ENCODE measurements at regions not wholly inside any gene's neighbourhood (a gene's known extent, or its start where the extent isn't known, plus 50 kb on each side); places are given as distances from the start of the nearest gene placed in this dataset.
"Not testable (repeated sequence)": the region's sequence is repeated elsewhere in the genome, so short reads cannot be mapped to it uniquely, and the experiment has no call there.

DNA sequence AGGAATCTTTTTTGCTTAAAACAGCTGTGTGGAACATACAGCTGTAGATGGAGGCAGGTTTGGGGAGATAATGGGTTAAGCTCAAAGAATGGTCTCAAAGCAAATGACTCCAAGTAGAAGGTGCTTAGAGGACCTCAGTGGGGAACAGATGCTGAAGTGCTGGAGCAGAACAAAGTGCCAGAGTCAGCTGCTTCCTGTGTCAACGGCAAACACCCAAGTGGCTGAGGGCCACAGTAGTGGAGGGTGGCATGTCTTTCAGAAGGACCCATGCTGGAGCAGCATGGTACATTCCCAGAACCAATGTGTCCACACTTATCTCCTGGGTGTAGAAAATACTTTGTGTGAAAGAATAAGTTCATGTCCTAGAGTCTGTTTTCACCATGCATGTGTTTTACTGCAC, 197.5 kb downstream of the CCNG2 start:
- Histone ChIP-seq H3K4me2 (no peak overlapping the region), H2AFZ (ENCODE audit: low read depth) (no peak overlapping the region), H4K20me1 (ENCODE audit: insufficient read depth) (no peaks in the 10 kb centered on the region), H3K36me3 (ENCODE audit: insufficient read depth) (no peaks in the 10 kb centered on the region), H3K27ac (no peak overlapping the region), H3K4me1 (ENCODE audit: low read depth, poor library complexity, severe bottlenecking) (peaks cover 31% of the 10 kb centered on the region), H3K9ac (no peak overlapping the region), H3K27me3 (ENCODE audit: insufficient read depth, low read depth) (no peaks in the 10 kb centered on the region), H3K79me2 (ENCODE audit: insufficient read depth, low read depth) (no peaks in the 10 kb centered on the region), H3K4me3 (IDR thresholded peaks at IDR 0.05; ENCODE audit: insufficient read depth, low read depth, low read length) (no peak overlapping the region)
- TF ChIP-seq, protein P1, sequence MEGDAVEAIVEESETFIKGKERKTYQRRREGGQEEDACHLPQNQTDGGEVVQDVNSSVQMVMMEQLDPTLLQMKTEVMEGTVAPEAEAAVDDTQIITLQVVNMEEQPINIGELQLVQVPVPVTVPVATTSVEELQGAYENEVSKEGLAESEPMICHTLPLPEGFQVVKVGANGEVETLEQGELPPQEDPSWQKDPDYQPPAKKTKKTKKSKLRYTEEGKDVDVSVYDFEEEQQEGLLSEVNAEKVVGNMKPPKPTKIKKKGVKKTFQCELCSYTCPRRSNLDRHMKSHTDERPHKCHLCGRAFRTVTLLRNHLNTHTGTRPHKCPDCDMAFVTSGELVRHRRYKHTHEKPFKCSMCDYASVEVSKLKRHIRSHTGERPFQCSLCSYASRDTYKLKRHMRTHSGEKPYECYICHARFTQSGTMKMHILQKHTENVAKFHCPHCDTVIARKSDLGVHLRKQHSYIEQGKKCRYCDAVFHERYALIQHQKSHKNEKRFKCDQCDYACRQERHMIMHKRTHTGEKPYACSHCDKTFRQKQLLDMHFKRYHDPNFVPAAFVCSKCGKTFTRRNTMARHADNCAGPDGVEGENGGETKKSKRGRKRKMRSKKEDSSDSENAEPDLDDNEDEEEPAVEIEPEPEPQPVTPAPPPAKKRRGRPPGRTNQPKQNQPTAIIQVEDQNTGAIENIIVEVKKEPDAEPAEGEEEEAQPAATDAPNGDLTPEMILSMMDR (conservative IDR thresholded peaks at IDR 0.05; ENCODE audit: low read depth, low read length): no peak

DNA sequence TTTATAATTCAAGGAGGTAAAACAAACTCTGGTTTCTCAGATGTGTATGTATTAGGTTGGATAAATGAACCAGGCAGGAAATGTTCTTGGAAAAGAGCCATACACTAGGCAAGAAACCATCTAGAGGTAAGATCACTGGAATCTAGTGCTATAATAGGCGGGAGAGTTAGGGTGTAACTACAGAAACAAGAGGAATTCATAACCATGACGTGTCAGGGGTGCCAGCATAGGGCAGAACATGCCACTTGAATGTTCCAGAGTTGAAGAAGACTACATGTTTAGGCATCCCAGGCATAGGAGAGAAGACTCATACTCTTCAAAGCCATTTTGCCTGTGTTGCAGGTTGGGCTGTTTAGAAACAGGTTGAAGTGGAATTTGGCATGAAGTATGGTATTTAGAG, 198.7 kb downstream of the CCNG2 start:
- Histone ChIP-seq H3K27me3 (ENCODE audit: insufficient read depth, low read depth) (no peaks in the 10 kb centered on the region), H3K4me2 (no peak overlapping the region), H3K79me2 (ENCODE audit: insufficient read depth, low read depth) (no peaks in the 10 kb centered on the region), H3K4me3 (IDR thresholded peaks at IDR 0.05; ENCODE audit: insufficient read depth, low read depth, low read length) (no peak overlapping the region), H3K27ac (no peak overlapping the region), H3K4me1 (ENCODE audit: low read depth, poor library complexity, severe bottlenecking) (peaks cover 19% of the 10 kb centered on the region), H4K20me1 (ENCODE audit: insufficient read depth) (no peaks in the 10 kb centered on the region), H3K36me3 (ENCODE audit: insufficient read depth) (no peaks in the 10 kb centered on the region), H3K9ac (no peak overlapping the region), H2AFZ (ENCODE audit: low read depth) (no peak overlapping the region)
- TF ChIP-seq, protein P1 (conservative IDR thresholded peaks at IDR 0.05; ENCODE audit: low read depth, low read length): no peak

DNA sequence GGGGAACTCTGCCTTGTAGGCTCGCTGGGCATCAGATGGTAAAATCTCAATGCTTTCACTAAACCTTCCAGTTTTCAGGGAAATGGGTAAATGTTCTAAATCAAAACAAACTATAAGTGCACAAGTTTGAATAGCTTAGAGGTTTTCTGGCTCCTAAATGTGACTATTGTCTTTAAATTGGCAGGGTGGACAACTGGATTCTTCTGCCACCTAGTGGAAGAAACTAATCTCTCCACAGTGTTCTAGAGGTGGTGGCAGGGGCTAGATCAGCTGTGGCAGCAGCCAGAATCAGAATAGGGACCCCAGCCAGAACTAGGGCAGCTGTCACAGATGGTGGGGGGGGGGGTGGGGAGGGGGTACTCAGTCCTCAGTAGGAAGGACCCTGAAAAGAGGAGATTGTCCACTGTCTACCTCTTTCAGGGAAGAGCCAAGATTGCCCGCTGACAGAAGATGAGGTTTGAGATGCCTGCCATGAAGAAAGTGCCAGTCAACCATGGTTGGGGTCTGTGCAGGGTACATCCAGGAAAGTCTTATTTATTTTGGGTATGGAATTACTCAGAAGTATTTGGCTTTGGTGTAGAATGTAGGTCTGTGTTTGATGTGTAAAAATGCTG, 201.4 kb downstream of the CCNG2 start:
- no peak overlapping the region for H3K4me2 ChIP-seq
- H2AFZ ChIP-seq (ENCODE audit: low read depth): no peak overlapping the region
- H4K20me1 ChIP-seq (ENCODE audit: insufficient read depth): no peaks in the 10 kb centered on the region
- no peaks in the 10 kb centered on the region for H3K4me1 ChIP-seq (ENCODE audit: low read depth, poor library complexity, severe bottlenecking)
- TF ChIP-seq, protein P1 (conservative IDR thresholded peaks at IDR 0.05; ENCODE audit: low read depth, low read length): peak; percentile 89
- no peak overlapping the region for H3K9ac ChIP-seq
- H3K79me2 ChIP-seq (ENCODE audit: insufficient read depth, low read depth): no peaks in the 10 kb centered on the region
- H3K36me3 ChIP-seq (ENCODE audit: insufficient read depth): no peaks in the 10 kb centered on the region
- no peak overlapping the region for H3K27ac ChIP-seq
- no peak overlapping the region for H3K4me3 ChIP-seq (IDR thresholded peaks at IDR 0.05; ENCODE audit: insufficient read depth, low read depth, low read length)
- no peaks in the 10 kb centered on the region for H3K27me3 ChIP-seq (ENCODE audit: insufficient read depth, low read depth)

DNA sequence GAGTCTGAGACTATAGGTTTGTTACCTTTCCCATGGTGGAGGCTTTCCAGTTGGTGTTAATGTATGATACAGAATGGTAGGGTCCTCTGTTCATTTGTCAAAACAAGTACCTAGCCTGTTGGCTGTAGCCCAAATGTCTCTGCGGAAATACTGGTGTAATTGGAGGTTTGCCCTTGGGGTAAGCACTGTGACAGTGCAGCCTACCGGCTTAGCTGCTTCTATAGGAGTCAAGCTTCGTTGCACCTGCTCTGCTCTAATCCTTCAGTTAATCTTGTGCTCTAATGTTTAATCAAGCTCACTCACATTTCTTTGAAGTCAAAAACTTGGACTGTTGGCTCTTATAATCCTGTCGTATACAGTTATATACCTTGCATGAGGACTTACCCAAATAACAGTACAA, 203.4 kb downstream of the CCNG2 start:
- Histone ChIP-seq H3K79me2 (ENCODE audit: insufficient read depth, low read depth) (no peaks in the 10 kb centered on the region), H3K27me3 (ENCODE audit: insufficient read depth, low read depth) (no peaks in the 10 kb centered on the region), H3K9ac (no peak overlapping the region), H2AFZ (ENCODE audit: low read depth) (no peak overlapping the region), H3K4me2 (no peak overlapping the region), H3K4me3 (IDR thresholded peaks at IDR 0.05; ENCODE audit: insufficient read depth, low read depth, low read length) (no peak overlapping the region), H3K4me1 (ENCODE audit: low read depth, poor library complexity, severe bottlenecking) (no peaks in the 10 kb centered on the region), H4K20me1 (ENCODE audit: insufficient read depth) (no peaks in the 10 kb centered on the region), H3K27ac (no peak overlapping the region), H3K36me3 (ENCODE audit: insufficient read depth) (no peaks in the 10 kb centered on the region)
- TF ChIP-seq, protein P1 (conservative IDR thresholded peaks at IDR 0.05; ENCODE audit: low read depth, low read length): no peak

DNA sequence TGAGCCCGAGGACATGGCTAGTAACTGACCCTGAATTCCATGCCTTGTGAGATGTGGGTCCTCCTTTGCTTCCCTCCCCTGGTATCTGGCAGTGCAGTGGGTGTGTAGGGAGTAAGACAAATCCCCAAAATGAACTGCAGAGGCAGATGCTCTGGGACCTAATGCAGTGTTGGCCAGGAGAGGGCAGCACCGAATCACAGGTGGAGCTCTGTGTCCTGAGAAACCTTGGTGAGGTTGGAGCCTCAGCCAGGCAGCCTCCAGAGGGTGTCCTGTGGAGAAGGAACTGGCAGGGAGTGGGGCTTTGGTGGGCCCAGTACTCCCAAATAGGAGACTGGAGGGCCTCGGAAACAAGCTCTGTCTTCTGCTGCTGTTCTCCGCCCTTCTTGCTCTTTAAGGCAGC, 209.9 kb downstream of the CCNG2 start:
- not testable (repeated sequence) for H3K4me1 ChIP-seq (ENCODE audit: low read depth, poor library complexity, severe bottlenecking); H2AFZ ChIP-seq (ENCODE audit: low read depth); H3K79me2 ChIP-seq (ENCODE audit: insufficient read depth, low read depth); H3K27ac ChIP-seq; H3K4me2 ChIP-seq; H4K20me1 ChIP-seq (ENCODE audit: insufficient read depth); H3K36me3 ChIP-seq (ENCODE audit: insufficient read depth); H3K9ac ChIP-seq; H3K27me3 ChIP-seq (ENCODE audit: insufficient read depth, low read depth); H3K4me3 ChIP-seq (IDR thresholded peaks at IDR 0.05; ENCODE audit: insufficient read depth, low read depth, low read length)
